Astrocyte of the cerebellum (primary cell): ENCODE measurements at regions not wholly inside any gene's neighbourhood (a gene's known extent, or its start where the extent isn't known, plus 50 kb on each side); places are given as distances from the start of the nearest gene placed in this dataset.

ENCODE experiments used
- DNase-seq: peaks from one replicate; pipeline ENCODE4 v3.0.0-alpha.2; 2011; ENCODE audit warnings: low read depth
- H3K4me3 ChIP-seq: 2 replicates; pipeline ENCODE4 v1.5.1; 2011; ENCODE audit warnings: mild to moderate bottlenecking, low read depth, low read length, moderate library complexity
- in situ Hi-C: cut with HindIII; loops from 2 replicates; pipeline ENCODE4 v1.10.0; 2017; ENCODE audit warnings: low sequenced_read_pairs
- TF ChIP-seq, protein P1 (sequence below): IDR thresholded peaks from 2 replicates; pipeline ENCODE4 v1.5.1; 2012; ENCODE audit warnings: low read length, low read depth, moderate library complexity, mild to moderate bottlenecking; ENCODE audit errors: missing control alignments

DNA sequence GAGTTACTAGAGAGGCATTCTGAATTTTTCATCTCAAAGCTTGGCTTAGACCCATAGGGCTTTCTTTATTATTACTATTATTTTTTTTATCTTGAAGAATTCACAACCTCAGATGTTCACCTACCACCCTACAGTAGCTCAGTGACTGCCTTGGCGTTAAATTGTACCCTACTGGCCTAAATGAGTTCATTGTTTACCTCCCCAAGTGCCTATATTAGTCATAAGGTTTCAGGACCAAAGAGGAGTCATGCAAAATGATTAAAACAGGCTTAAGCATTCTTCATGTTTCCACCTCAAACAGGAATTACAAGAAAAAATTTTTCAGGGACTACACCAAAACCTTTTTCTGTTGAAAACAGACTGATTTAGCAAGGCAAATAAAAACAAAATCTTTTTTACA, 751.5 kb downstream of the SQOR start:
- TF ChIP-seq, protein P1, sequence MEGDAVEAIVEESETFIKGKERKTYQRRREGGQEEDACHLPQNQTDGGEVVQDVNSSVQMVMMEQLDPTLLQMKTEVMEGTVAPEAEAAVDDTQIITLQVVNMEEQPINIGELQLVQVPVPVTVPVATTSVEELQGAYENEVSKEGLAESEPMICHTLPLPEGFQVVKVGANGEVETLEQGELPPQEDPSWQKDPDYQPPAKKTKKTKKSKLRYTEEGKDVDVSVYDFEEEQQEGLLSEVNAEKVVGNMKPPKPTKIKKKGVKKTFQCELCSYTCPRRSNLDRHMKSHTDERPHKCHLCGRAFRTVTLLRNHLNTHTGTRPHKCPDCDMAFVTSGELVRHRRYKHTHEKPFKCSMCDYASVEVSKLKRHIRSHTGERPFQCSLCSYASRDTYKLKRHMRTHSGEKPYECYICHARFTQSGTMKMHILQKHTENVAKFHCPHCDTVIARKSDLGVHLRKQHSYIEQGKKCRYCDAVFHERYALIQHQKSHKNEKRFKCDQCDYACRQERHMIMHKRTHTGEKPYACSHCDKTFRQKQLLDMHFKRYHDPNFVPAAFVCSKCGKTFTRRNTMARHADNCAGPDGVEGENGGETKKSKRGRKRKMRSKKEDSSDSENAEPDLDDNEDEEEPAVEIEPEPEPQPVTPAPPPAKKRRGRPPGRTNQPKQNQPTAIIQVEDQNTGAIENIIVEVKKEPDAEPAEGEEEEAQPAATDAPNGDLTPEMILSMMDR, result no peak
- in situ Hi-C loops, result no loop called here
- DNase-seq, result no peak
- H3K4me3 ChIP-seq, result no peak overlapping the region

DNA sequence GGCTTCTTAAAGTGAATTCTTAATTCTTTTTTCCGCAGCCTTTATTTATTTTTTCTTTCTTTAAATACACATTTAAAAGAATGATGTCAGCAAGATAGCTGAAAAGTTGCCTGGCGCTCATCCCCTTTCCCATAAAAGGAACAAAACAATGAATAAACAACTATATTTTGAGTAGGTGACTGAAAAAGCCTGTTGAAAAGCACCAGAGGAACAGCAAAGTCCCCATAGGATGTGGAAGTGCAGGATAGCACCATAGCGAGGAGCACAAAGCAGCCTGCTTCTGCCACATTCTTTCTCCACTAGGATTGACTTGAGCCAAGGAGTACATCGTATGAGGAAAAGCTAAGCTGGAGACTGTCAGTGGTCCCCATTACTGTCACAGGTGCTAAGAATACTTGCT, 754.9 kb downstream of the SQOR start:
- TF ChIP-seq, protein P1, result no peak
- in situ Hi-C loops, result no loop called here
- DNase-seq, result no peak
- H3K4me3 ChIP-seq, result no peak overlapping the region

DNA sequence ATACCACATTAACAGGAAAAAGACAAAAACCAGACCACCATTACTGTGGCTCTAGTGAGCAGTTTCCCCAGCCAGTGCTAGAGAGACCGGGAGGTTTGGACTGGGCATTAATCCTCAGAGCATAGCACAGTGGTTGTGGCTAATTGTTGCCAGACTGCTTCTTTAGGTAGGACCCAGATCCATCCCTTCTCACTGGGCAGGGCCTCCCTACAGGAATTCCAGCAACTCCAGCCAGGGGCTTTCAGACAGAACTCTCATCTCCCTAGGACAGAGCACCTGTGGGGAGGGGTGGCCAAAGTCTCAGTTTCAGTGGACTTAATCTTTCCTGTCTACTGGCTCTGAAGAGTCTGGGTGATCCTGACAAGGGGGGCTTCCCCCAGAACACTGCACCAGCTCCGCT, 759.6 kb downstream of the SQOR start:
- TF ChIP-seq, protein P1, result no peak
- in situ Hi-C loops, result no loop called here

DNA sequence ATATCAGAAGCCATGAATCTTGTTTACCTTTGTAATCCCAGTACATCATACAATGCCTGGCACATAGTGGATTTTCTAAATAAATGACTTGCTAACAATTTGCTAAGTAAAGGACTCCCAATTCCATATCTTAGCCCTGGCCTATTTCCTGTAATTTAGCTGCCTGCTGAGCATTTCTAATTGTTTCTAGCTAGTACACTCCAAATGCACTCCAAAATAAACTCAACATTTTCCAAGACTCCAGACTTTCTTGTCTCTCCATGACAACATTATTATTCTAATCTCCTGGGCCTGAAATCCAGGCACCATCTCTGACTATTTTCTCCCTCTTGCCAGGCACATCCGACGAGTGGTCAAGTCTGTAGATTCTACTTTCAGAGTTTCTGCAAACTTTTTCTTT, 773.5 kb downstream of the SQOR start:
- H3K4me3 ChIP-seq, result no peak overlapping the region
- in situ Hi-C loops, result no loop called here
- no peak for DNase-seq
- TF ChIP-seq, protein P1, result no peak

More for the DNA sequence above, 759.6 kb downstream of the SQOR start:
- no peak overlapping the region for H3K4me3 ChIP-seq
- no peak for DNase-seq

DNA sequence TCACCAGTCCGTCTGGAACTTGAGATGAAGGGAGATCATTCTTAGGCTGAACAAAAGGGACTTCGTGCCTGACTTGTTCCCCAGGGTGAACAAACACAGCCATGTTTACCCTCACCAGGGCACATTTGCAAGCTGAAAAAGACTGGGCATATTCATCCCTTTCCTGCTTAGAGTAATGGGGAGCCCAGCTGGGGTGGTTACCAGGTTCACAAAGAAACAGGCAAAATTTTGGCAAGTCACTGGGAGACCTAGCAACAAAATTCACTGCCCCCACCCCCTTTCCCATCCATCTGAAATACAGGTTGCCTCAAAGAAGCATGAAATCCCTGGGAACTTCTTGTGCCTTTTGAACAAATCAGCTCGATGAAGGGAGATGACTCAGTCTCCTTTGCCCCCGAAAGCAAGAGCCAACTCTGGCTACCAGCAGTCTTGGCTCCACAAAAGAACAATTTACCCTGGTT, 775.0 kb downstream of the SQOR start:
- DNase-seq, result no peak
- TF ChIP-seq, protein P1, result no peak
- H3K4me3 ChIP-seq, result no peak overlapping the region
- in situ Hi-C loops, result no loop called here

DNA sequence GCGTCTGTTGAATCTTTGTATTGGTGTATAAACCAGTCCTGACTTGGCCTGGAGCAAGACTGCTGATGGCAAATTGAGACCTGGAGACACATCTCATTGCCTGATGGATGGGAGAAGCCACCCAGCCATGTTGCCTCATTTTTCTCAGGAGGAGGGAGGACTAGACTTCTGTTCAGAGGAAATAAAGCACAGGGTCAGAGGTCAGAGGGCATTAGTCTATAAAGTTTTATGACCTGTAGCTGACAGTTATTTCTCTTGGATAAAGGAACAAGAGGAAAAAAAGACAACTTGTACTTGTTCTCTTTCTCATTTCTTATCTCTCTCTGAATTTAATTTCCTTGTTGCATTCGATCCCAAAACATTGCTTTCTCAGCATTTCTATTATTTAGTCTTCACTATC, 775.9 kb downstream of the SQOR start:
- TF ChIP-seq, protein P1, result no peak
- H3K4me3 ChIP-seq, result no peak overlapping the region
- in situ Hi-C loops, result no loop called here
- DNase-seq, result no peak

DNA sequence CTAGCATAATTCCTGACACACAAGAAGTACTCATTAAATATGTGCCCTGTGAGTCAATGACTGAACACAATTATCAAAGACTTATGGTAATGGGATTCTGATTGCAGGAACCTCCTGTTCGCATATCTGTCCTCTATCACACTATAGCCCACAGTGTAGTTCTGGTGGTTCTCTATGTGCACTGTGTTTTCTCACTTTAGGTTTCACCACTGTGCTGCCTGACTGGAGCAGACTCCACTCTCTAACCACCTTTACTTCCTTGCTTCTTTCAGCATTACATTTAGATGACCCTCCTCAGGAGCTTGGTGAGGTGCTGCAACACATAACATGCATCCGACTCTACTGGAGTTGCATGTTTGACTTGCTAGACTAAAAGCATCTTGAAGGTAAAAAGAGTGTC, 777.1 kb downstream of the SQOR start:
- in situ Hi-C loops, result no loop called here
- DNase-seq, result no peak
- TF ChIP-seq, protein P1, result no peak
- H3K4me3 ChIP-seq, result no peak overlapping the region
